HFF-Myc (cell line): ENCODE measurements at regions not wholly inside any gene's neighbourhood (a gene's known extent, or its start where the extent isn't known, plus 50 kb on each side); places are given as distances from the start of the nearest gene placed in this dataset.
"Not testable (repeated sequence)": the region's sequence is repeated elsewhere in the genome, so short reads cannot be mapped to it uniquely, and the experiment has no call there.

Experiments used
- DNase-seq: peaks from one replicate; pipeline ENCODE4 v3.0.0-alpha.2; 2011; ENCODE audit warnings: low read depth; ENCODE audit errors: extremely low read depth
- H3K4me3 ChIP-seq: replicated peaks from 2 replicates; pipeline ENCODE4 v1.5.1; 2011; ENCODE audit warnings: low read depth, mild to moderate bottlenecking, control low read depth, low read length
- CTCF ChIP-seq: IDR thresholded peaks from 2 replicates; pipeline ENCODE4 v1.5.1; 2012; ENCODE audit warnings: mild to moderate bottlenecking, low read depth, low read length, control low read depth; ENCODE audit errors: missing control alignments

DNA sequence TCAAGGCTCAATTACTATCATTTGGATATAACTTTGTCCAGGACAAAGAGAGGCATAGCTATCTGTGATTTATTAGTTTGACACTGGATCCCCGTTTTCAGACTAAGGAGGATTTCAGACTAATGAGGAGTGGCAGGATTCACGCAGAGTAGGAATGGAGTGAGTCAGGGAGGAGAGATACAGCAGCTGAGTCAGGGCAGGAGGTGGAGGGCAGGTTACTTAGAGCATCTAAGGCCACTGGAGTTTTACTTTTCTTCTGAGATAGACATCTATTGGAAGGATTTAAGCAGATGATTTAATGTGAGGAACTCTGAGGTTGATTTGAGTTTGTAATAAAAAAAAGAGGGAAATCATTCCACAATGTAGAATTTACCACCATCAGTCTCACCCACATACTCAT, 110.6 kb downstream of the RPIA start:
- not testable (repeated sequence) for H3K4me3 ChIP-seq

GRCh38 chr2:88807237-88807962, 115.9 kb downstream of the RPIA start:
- no peak for DNase-seq
- no peak overlapping the region for H3K4me3 ChIP-seq
- no peak for TF ChIP-seq CTCF

More for the DNA sequence above, 110.6 kb downstream of the RPIA start:
- DNase-seq: not testable (repeated sequence)

- TF ChIP-seq CTCF: no peak
- no peak for DNase-seq
- no peak overlapping the region for H3K4me3 ChIP-seq
Measured at GRCh38 chr2:88808083-88808482, 116.6 kb downstream of the RPIA start.

DNA sequence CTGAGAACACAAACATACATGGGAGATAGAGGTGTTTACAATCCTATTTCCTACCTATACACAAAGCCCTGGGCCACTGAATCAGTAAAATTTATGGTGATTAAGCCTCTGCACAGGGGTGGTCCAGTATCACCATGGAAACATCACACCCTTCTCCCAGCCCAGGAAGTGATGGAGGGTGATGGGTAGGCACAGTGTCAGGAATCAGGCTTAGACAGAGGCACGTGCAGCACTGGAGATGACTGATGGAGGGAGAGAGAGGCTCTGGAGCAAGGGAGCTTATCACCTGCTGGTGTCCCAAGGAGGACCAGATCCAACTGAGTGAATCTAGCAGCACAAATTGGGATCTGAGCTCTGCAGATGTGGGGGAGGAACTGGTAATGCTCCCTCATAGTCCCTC, 117.2 kb downstream of the RPIA start:
- no peak for DNase-seq
- TF ChIP-seq CTCF: no peak
- no peak overlapping the region for H3K4me3 ChIP-seq

- TF ChIP-seq CTCF: no peak
- no peak for DNase-seq
- H3K4me3 ChIP-seq: no peak overlapping the region
Measured at GRCh38 chr2:88809216-88809615, 117.7 kb downstream of the RPIA start.

DNA sequence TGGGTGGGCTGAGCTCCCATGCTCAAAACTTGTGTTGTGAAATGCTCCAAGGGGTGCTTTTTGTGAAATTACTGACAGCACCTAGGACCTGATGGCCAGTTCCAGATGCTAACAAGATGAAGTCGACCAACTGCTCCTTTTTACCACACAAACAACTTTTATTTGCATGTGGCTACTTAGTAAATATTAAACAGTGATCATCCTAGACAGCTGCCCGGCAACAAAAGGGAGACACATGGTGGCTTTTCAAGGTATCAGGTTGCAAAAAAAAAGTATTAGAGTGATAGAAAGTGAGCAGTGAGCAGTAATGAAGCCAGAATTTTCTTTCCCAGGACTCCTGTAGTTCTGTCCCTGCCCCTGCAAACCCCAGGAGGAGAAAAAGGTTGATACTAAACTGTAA, 118.5 kb downstream of the RPIA start:
- TF ChIP-seq CTCF: no peak
- H3K4me3 ChIP-seq: no peak overlapping the region
- no peak for DNase-seq

GRCh38 chr2:88810488-88810887, 119.0 kb downstream of the RPIA start:
- H3K4me3 ChIP-seq: no peak overlapping the region
- no peak for DNase-seq
- no peak for TF ChIP-seq CTCF
